HG02870 (cell line): ENCODE measurements at regions not wholly inside any gene's neighbourhood (a gene's known extent, or its start where the extent isn't known, plus 50 kb on each side); places are given as distances from the start of the nearest gene placed in this dataset.
"Not testable (repeated sequence)": the region's sequence is repeated elsewhere in the genome, so short reads cannot be mapped to it uniquely, and the experiment has no call there.

Source experiments
- ATAC-seq: cut with Tn5 transposase; IDR thresholded peaks from one replicate; pipeline ENCODE4 v1.9.1; 2021; ENCODE audit warnings: mild to moderate bottlenecking, moderate library complexity; ENCODE audit not compliant: unreplicated experiment

DNA sequence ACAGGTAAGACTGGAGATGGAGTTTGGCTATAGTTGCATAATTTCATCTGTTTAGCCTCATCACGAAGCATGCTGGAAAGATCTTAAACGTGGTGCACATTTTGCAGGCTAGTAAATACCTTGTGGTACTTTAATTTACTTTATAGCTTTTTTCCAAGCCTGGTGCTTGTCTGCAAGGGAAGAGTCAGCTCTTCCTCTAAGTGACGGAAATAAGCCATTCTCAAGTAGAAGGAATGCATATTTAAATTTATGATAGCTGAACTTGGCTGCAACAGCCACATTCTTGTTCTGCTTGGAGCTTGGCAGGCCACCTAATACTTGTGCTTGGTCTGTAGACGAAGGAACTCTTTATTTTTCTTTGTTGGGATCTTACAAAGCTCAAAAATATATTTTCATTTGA is 188.0 kb upstream of the PIK3R1 start:
- ATAC-seq, result no peak

DNA sequence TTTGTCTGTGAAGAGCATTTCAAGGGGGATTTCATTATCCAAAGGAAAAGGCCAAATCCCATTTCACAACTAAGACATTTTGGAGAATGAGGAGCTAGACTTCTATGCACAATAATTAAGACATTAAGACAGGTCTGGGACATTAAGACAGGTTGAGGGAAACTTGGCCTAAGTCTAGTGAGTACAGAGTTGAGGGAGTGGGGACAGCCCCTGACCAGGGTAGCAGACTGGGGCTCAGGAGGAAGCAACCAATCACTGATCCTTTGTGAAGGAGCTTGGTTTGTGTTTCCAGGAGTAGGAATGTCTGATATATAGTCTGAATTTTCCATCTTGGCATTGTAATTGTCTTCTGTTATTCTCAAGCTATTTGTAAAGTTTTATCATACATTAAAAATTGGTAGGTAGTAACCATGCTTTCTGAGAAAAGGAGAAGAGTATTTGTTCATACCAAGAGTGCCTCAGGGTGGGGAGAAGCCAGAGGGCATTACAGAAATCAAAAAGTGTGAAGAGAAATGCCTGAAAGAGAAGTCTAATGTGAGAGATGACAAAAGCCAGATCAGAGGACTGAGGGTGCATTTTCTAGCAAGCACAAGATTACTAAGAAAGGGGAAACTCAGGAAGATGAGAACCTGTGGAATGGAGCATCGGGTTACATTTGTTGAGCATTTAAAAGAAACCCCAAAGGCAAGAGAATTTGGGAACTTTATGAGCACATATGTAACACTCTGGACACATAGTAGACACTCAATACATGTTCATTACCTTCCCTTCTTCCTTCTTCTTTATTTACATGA is 189.3 kb upstream of the PIK3R1 start:
- ATAC-seq, result no peak

DNA sequence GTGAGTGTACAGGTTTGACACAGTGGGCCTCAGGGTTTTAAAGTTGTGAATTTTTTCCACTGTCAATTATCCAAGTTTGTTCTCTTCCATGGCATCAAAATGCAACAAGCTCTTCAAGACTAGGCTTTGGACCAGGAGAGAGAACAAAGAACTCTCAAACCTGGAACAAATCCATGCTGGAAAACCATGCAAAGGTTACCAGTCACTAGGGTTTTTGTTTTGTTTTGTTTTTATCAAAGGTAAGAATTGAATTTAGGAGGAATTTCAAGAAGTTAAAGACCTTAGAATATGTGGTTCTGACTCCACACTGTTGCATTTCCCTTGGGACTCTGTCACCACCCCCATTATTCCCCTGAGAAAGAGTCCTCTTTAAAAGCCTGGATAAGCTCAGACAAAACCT is 191.1 kb upstream of the PIK3R1 start:
- ATAC-seq, result no peak

DNA sequence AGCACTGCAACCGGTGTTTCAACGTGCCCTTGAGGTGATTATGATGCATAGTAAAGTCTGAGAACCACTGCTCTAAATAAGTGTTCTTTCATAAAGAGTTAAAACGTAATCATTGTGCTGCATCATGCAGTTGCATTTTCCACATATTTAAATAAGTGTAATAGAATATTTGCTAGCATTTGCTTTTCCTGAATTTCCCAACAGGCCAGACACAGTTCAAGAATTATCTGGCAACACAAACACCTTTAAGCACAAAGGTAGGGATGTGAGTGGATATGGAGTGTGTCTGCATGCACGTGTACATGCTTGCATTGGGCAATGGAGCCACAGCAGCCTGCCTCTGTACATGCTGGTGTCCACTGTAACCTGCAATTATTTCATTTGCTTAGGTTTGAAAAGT is 193.6 kb upstream of the PIK3R1 start:
- no peak for ATAC-seq

DNA sequence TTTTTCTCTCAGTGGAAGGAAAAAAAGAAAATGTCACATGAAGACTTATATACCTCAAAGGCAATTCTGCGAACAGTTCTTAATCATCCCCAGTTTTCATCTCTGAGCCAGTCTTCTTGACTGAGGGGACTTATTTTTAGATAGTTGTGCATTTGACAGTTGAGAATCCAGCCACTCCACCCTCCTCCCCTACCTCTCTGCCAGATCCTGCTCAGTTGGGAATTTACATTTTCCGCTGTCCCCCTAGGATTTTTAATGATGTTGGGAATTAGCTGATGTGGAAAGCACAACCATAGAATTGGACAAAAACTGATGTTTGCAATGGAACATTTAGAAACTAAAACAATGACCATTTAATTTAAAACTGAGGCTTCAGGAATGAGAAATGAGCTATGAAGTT is 194.3 kb upstream of the PIK3R1 start:
- ATAC-seq, result no peak

DNA sequence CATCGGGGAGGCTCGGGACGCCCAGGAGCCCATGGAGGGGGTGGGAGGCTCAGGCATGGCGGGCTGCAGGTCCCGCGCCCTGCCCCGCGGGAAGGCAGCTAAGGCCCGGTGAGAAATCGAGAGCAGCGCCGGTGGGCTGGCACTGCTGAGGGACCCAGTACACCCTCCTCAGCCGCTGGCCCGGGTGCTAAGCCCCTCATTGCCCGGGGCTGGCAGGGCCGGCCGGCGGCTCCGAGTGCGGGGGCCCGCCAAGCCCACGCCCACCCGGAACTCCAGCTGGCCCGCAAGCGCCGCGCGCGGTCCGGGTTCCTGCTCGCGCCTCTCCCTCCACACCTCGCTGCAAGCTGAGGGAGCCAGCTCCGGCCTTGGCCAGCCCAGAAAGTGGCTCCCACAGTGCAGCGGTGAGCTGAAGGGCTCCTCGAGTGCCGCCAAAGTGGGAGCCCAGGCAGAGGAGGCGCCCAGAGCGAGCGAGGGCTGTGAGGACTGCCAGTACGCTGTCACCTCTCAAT is 195.0 kb upstream of the PIK3R1 start:
- not testable (repeated sequence) for ATAC-seq

DNA sequence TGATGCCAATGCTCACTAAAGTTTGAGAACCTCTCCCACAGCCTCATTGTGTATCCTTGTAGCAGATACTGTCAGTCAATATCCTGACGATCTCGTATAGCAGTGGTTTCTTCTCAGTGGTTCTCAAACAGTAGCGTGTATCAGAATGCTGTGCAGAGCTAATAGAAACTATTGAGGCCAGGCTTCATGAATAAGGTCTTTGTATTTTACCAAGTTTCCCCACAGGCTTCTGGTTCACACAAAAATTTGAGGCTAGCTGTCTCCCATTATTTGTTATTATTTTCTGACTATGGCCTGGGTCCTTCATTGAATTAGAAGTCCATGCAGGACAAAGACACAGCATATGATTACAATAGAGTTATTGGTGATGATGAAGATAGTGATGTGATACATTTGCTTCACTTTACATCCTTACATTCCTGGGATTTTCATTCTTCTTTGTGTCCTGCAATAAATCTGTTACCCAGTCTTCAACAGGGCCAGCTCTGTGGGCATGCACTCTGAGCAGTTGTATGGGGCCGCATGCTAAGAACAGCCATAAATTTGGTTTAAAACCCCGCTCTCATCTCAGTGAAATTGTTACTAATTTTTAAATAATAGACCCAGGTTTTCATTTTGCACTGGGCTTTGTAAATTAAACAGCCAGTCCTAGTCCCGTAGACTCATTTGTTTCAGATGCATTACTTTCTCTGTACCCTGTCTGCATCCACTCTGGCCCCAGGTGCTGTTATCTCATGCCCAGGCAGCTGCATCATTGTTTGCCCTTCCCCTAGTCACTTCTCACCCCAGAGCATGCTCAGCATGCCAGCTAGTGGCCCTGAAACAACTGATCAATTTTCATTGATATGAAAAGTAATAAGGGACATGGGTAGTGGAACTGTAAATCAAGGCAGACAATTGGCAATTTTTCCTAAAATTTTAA is 199.9 kb upstream of the PIK3R1 start:
- no peak for ATAC-seq

DNA sequence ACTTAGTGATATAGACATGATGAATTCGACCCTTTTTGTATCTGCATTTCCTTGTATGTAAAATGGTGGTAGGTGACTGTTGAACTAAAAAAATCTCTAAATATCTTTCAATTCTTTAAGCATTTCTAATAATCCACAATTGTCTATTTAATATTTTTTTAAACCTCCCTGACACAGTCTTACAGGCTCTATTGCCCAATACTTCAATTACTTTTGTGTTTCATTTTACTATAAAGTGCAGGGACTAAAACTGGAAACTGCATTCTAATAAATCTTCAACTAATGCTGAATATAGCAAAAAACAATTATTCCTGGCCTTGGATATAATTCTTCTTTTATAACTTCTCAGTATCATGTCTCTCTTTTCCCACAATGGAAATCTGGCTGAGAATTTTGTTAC is 202.7 kb upstream of the PIK3R1 start:
- ATAC-seq, result no peak

DNA sequence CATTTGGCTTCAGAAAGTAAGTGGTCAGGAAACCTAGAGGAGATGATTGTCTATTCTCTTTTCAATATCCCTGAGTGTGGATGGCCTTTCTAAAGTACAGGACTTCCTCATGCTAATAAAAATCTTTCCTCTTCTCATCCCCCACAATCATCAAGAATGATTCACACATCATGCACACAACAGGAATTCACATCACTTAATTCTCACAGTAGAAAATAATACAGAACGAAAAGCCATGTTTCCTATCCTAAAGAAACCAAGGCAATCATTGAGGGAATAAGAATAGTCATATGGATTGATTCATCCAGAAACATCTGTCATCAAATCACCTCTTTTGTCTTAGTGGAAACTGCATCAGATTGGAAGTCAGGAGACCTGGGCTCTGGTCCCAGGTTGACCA is 203.1 kb upstream of the PIK3R1 start:
- ATAC-seq, result no peak

DNA sequence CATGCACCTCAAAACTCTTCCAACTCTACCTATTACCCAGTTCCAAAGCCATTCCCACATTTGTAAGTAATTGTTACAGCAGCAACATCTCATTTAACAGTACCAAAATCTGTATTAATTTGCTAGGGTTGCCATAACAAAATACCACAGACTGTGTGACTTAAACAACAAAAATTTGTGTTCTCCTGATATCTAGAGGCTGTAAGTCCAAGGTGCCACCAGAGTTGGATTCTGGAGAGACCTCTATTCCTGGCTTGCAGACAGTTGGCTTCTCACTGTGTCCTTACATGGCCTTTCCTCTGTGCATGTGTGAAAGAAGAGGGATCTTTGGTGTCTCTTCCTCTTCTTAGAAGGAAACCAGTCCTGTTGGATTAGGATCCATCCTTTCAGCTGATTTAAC is 203.8 kb upstream of the PIK3R1 start:
- ATAC-seq, result no peak

DNA sequence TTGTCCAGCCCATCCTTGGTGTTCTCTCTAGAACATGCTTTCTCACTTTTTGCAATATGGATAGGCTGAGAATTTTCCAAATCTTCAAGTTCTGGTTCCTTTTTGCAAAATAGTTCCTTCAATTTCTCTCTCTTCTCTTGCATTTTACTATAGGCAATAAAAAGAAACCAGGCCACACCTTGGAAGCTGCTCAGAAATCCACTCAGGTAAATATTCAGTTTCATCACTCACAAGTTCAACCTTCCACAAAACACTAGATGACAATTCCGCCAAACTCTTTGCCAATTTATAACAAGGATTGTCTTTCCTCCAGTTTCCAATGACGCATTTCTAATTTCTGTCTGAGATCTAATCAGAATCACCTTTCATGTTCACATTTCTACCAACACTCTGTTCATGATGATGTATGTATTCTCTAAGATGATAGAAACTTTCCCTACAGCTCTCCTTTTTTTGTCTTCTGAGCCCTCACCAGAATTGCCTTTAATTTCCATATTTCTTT is 204.2 kb upstream of the PIK3R1 start:
- no peak for ATAC-seq

DNA sequence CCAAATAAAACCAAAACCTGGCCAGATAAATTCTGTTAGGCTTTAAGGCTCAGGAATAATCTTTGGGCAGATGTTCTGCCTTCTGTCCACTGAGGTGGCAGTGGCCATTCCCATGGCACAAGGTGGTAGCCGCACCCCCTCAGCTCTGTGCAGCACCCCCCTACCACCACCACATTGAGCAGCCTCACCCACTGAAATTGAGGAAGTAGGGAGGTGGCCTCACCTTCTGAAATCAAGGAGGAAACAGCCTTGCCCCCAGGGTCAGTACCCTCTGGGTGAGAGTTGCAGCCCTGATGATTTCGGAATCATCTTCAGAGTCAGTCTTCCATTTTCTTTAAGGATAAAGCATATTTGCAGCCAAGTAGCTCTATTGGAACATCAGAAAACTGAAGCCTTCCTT is 204.8 kb upstream of the PIK3R1 start:
- no peak for ATAC-seq

DNA sequence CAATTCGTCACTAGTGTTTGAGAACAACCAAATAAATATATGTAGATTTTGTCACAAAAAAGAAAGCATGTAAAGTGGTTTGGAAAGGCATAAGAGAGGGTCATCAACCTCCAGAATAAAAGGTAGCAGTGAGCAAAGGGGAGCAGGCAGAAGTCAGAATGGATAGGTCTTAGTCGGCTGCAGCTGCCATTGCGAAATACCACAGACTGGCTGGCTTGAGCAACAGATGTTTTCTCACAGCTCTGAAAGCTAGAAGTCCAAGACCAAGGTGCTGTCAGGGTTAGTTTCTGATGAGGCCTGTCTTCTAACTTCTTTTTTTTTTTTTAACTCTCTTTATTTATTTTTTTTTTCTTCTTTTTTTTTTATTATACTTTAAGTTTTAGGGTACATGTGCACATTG is 208.1 kb upstream of the PIK3R1 start:
- no peak for ATAC-seq

DNA sequence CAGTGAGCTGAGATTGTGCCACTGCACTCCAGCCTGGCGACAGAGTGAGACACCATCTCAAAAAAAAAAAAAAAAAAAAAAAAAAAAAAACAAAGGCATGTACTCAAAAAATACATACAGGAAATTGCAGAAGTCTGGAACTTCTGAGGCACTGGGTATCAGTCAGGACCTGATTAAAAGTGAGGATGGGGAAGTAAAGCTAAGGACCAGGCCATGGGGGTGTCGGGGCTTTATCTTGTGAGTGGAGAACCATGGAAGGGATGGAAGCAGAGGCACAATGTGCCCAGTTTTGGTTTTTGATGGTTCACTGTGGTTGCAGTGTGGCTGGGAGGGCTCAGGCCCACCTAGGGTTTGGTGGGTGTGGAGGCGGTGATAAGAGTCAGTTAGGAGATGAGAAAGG is 212.7 kb upstream of the PIK3R1 start:
- ATAC-seq, result no peak

DNA sequence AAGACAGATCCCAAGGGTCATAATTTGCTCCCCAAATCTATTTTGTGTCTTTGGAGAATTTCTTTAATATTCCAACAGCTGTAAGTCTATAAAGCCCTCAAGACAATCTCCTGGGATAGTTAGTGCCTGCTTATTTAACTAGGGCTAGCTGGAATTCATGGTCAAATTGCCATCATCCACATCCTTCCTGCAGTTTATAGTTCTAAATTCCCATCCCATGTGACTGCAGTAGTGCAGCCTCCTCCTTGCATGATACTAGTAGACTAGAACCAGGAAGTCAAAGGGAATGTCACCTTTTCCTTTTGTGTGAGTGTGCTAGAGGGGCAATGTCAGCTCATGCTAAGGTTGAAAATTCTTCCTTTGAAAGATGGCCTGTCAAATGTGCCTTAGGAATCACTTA is 214.8 kb upstream of the PIK3R1 start:
- ATAC-seq, result no peak

DNA sequence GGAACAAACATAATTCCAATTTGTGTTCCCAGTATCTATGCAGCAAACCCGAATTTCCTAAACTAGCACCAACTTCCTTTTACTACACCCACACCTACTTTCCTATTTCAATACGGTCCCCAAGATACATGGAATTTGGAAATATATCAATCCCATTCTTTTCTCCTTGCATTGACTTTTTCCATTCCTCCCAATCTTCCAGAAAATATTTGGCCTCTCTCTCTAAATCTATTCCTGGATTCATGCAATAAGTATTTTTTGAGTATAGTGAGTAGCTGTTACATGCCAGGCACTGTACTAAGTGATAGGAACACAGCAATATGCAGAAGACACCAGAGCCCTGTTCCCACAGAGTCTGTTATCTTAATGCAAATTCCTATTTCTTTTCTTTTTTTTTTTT is 216.2 kb upstream of the PIK3R1 start:
- no peak for ATAC-seq

DNA sequence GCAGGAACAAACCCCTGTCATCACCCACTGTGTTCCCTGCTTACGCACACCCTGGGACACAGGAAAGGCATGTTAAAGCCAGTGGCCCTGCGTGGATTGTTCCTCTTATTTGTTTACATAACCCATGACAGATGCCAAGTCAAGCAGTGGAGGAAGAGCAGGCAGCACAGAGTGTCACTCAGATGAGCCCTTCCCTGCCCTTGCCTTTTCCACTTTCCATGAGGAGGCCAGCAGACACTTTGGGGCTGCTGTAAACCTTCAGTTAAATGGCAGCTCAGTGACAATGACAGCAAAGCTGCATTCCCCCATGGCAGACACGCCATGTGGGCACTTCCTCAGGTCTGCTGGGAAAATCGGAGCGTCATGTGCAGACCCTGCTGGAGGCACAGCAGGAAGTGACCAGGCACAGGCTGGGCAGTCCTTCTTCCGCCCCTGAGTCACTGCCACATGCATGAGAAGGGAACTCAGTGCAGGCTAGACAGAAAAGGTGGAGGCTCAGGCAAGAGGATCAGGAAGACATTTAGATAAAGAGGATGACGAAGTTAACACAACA is 216.8 kb upstream of the PIK3R1 start:
- no peak for ATAC-seq

DNA sequence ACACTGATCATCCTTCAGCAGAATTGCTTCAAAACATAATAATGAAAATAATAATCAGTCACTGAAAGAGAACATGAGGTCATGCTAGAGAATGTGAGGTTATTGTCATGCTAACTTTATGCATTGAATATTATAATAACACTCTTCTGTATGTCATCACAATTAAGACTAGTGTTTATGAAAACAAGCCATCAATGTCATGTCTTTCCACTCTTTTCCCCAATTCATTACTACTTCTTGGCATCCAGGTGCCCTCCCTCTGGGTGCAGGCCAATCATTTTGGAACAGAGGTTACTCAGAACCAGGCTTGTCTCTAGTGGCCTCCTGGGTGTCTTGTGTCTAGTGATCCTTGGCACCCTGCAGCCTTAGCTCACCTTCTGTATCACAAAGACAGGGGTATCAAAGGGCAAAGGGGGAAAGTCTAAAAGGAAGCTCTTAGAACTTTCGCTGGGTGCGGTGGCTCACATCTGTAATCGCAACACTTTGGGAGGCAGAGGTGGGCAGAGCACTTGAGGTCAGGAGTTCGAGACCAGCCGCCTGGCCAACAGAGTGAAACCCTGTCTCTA is 217.6 kb upstream of the PIK3R1 start:
- ATAC-seq, result no peak

DNA sequence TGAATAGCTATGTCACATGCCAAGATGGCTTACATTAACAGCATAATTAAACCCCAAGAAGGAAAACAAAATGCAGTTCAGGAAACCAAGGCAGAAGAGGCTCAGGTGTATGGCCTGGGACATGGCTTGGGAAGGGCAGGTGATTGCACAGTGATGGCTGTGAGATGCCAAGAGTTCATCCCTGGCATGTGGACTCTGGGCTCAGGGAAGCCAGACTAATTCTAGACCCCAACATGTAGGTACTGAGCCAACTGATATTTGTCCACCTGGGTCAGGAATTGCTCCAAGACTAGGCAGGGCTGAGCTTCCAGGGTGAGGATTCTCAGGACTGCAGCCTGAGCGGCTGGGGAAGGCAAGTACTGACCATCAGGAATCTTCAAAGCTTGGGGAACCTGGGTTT is 218.4 kb upstream of the PIK3R1 start:
- ATAC-seq, result no peak

DNA sequence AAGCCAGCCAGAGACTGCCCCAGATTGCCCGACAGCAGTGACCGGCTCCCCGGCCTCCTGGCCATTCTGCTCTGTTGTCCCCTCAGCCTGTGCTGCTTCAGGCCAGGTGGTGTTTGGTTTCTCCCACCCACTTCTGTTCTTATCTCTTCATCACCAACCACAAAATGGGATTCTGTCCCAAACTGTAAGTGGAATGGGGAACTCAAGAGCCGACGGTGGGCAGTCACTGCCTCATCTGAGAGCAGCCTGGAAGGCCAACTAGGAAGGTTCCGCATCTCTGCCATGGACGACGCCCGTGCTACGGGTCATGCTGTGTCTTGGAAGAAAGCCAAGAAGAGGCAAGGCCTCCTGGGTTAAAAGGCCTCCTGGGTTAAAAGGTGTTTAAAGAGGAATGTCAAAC is 219.0 kb upstream of the PIK3R1 start:
- ATAC-seq, result no peak

DNA sequence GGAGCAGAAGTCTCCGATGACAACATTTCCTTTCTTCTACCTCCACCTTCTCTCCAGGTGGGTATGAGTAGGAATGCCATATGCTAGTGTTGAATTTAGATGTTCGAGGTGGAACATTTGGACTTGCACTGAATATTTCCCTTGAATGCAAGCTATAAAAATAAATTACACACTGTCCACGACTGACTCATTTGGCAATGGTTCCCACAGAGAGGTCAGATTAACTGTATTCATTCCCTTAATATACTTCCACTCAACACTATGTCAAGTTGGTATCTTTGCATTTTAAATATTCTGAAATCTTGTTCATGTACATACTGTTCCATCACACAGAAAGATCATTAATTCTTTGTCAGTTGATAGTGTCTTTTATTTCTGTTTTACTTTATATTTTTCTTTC is 222.6 kb upstream of the PIK3R1 start:
- no peak for ATAC-seq
